H1 (cell line): ENCODE measurements at regions not wholly inside any gene's neighbourhood (a gene's known extent, or its start where the extent isn't known, plus 50 kb on each side); places are given as distances from the start of the nearest gene placed in this dataset.
"Not testable (repeated sequence)": the region's sequence is repeated elsewhere in the genome, so short reads cannot be mapped to it uniquely, and the experiment has no call there.

Source experiments
- CTCF ChIA-PET: fragments of 300-600 bp; sonication (Branson Sonifier 250); formaldehyde crosslinking; loops from one replicate; lab custom pipeline; 2021; ENCODE audit not compliant: partially characterized antibody; lab: Charles Lee
- POLR2A ChIA-PET: fragments of 300-600 bp; sonication (Branson Sonifier 250); formaldehyde crosslinking; loops from one replicate; lab custom pipeline; 2021; ENCODE audit warnings: inconsistent platforms; ENCODE audit not compliant: partially characterized antibody; lab: Charles Lee
- DNase-seq, 2 experiments: peaks; one replicate each; pipeline versions ENCODE4 v3.0.0 to v3.0.0-alpha.2; 2010 to 2022; ENCODE audit warnings: low spot score in 2 of 2, low read depth in 1 of 2, mixed read lengths in 1 of 2
- FAIRE-seq: peaks from 2 replicates; lab custom pipeline; 2011; peaks lifted over from hg19 to GRCh38; lab: Jason Lieb, UNC
- H2AFZ ChIP-seq: 2 replicates; pipeline ENCODE4 v1.8.1; 2012; ENCODE audit warnings: low read length, inconsistent platforms
- H2AK5ac ChIP-seq: 2 replicates; pipeline ENCODE4 v1.6.1; 2013; ENCODE audit warnings: low read depth, low read length
- H2BK120ac ChIP-seq: replicated peaks from 2 replicates; pipeline ENCODE3; 2013; ENCODE audit warnings: low read depth, low read length, inconsistent platforms
- H2BK12ac ChIP-seq: 2 replicates; pipeline ENCODE4 v1.6.1; 2013; ENCODE audit warnings: low read depth, low read length
- H2BK15ac ChIP-seq: 2 replicates; pipeline ENCODE4 v1.6.1; 2013; ENCODE audit warnings: low read length
- H2BK20ac ChIP-seq: 2 replicates; pipeline ENCODE4 v1.6.1; 2013; ENCODE audit warnings: low read length
- H2BK5ac ChIP-seq: 2 replicates; pipeline ENCODE4 v1.6.1; 2013; ENCODE audit warnings: low read depth, low read length
- H3K14ac ChIP-seq: 2 replicates; pipeline ENCODE4 v1.6.1; 2013; ENCODE audit warnings: inconsistent platforms; ENCODE audit not compliant: insufficient read length
- H3K18ac ChIP-seq: 2 replicates; pipeline ENCODE4 v1.6.1; 2013; ENCODE audit warnings: low read length; ENCODE audit errors: extremely low read depth
- H3K23ac ChIP-seq: 2 replicates; pipeline ENCODE4 v1.6.1; 2013; ENCODE audit warnings: inconsistent platforms; ENCODE audit not compliant: insufficient read length
- H3K23me2 ChIP-seq: 2 replicates; pipeline ENCODE4 v1.6.1; 2013; ENCODE audit warnings: low read depth, low read length
- H3K27ac ChIP-seq: 2 replicates; pipeline ENCODE4 v1.6.1; 2011; ENCODE audit warnings: low read depth, low read length, inconsistent platforms
- H3K27me3 ChIP-seq, 4 experiments: replicated peaks in 1 of 4; 1 replicate in 1 of 4; 2 replicates in 3 of 4; pipeline versions ENCODE4 v1.6.1 to v1.8.1; 2011 to 2013; ENCODE audit warnings: low read length in 3 of 4, mild to moderate bottlenecking in 3 of 4, inconsistent platforms in 2 of 4, mixed read lengths in 2 of 4, moderate library complexity in 1 of 4; ENCODE audit not compliant: control insufficient read depth in 3 of 4, insufficient read depth in 3 of 4; ENCODE audit errors: extremely low read depth in 1 of 4
- H3K36me3 ChIP-seq, 4 experiments: 2 replicates each; pipeline versions ENCODE4 v1.6.1 to v1.8.1; 2011 to 2013; ENCODE audit warnings: mild to moderate bottlenecking in 4 of 4, low read length in 3 of 4, moderate library complexity in 2 of 4, control low read depth in 1 of 4, inconsistent platforms in 1 of 4; ENCODE audit not compliant: insufficient read depth in 4 of 4, control insufficient read depth in 2 of 4
- H3K4ac ChIP-seq: replicated peaks from 2 replicates; pipeline ENCODE3; 2013; ENCODE audit warnings: low read length, low read depth, mixed read lengths, inconsistent platforms; ENCODE audit not compliant: insufficient read length
- H3K4me1 ChIP-seq, 4 experiments: replicated peaks in 1 of 4; 1 replicate in 1 of 4; 2 replicates in 3 of 4; pipeline versions ENCODE4 v1.6.1 to v1.8.1; 2011 to 2013; ENCODE audit warnings: low read length in 3 of 4, inconsistent platforms in 2 of 4, mixed read lengths in 1 of 4; ENCODE audit not compliant: insufficient read depth in 4 of 4, control insufficient read depth in 3 of 4
- H3K4me2 ChIP-seq, 2 experiments: 2 replicates each; pipeline versions ENCODE4 v1.6.1 to v1.8.1; 2011 to 2013; ENCODE audit warnings: low read depth in 2 of 2, low read length in 2 of 2, control low read depth in 1 of 2, inconsistent platforms in 1 of 2, mild to moderate bottlenecking in 1 of 2; ENCODE audit not compliant: insufficient read depth in 1 of 2
- H3K4me3 ChIP-seq, 4 experiments: fragments of 200-600, 300-600 bp in 1 of 4; sonication (generic), shearing (Covaris generic), sonication (Bioruptor Twin) in 1 of 4; 2 replicates each; pipeline versions ENCODE4 v1.5.1 to v1.8.1; 2011 to 2016; ENCODE audit warnings: low read length in 4 of 4, low read depth in 3 of 4, control low read depth in 2 of 4, inconsistent platforms in 2 of 4, mild to moderate bottlenecking in 2 of 4, mixed read lengths in 1 of 4, moderate library complexity in 1 of 4; ENCODE audit not compliant: insufficient read depth in 2 of 4; ENCODE audit errors: extremely low read depth in 1 of 4
- H3K56ac ChIP-seq: replicated peaks from 2 replicates; pipeline ENCODE3; 2013; ENCODE audit warnings: low read depth, mild to moderate bottlenecking, mixed read lengths, low read length, inconsistent platforms; ENCODE audit not compliant: insufficient read length
- H3K79me1 ChIP-seq: 2 replicates; pipeline ENCODE4 v1.6.1; 2013; ENCODE audit warnings: low read depth, low read length, control low read depth
- H3K79me2 ChIP-seq, 2 experiments: 2 replicates each; pipeline versions ENCODE4 v1.6.1 to v1.8.1; 2012 to 2013; ENCODE audit warnings: low read length in 2 of 2, mild to moderate bottlenecking in 2 of 2, inconsistent platforms in 1 of 2; ENCODE audit not compliant: insufficient read depth in 2 of 2, control insufficient read depth in 1 of 2
- H3K9ac ChIP-seq, 4 experiments: replicated peaks in 1 of 4; 1 replicate in 1 of 4; 2 replicates in 3 of 4; pipeline versions ENCODE4 v1.6.1 to v1.8.1; 2011 to 2013; ENCODE audit warnings: low read depth in 3 of 4, low read length in 3 of 4, control low read depth in 2 of 4, mild to moderate bottlenecking in 2 of 4, moderate library complexity in 2 of 4, inconsistent platforms in 1 of 4; ENCODE audit errors: extremely low read depth in 1 of 4
- H3K9me3 ChIP-seq, 2 experiments: 2 replicates each; pipeline versions ENCODE4 v1.6.1 to v1.8.1; 2012 to 2013; ENCODE audit warnings: mild to moderate bottlenecking in 2 of 2, moderate library complexity in 2 of 2, control low read depth in 1 of 2, inconsistent platforms in 1 of 2, low read depth in 1 of 2, low read length in 1 of 2, mixed read lengths in 1 of 2; ENCODE audit not compliant: insufficient read depth in 2 of 2
- H4K20me1 ChIP-seq, 2 experiments: replicated peaks in 1 of 2; 2 replicates each; pipeline versions ENCODE3 to v1.8.1; 2011 to 2013; ENCODE audit warnings: inconsistent platforms in 2 of 2, low read length in 2 of 2, mild to moderate bottlenecking in 1 of 2; ENCODE audit not compliant: insufficient read depth in 2 of 2, control insufficient read depth in 1 of 2
- H4K5ac ChIP-seq: 2 replicates; pipeline ENCODE4 v1.6.1; 2013; ENCODE audit warnings: low read length, low read depth, mixed read lengths, inconsistent platforms; ENCODE audit not compliant: insufficient read length
- H4K8ac ChIP-seq: 2 replicates; pipeline ENCODE4 v1.8.0; 2013; ENCODE audit warnings: mild to moderate bottlenecking, moderate library complexity, low read length, inconsistent platforms; ENCODE audit not compliant: insufficient read depth; ENCODE audit errors: extremely low read depth
- H4K91ac ChIP-seq: replicated peaks from 2 replicates; pipeline ENCODE3; 2013; ENCODE audit warnings: low read length, mixed read lengths, inconsistent platforms; ENCODE audit not compliant: insufficient read length
- CBX8 ChIP-seq: fragments of 300-800, 300-1000 bp; sonication (generic); IDR thresholded peaks from 2 replicates; pipeline ENCODE4 v1.7.1; 2016; ENCODE audit warnings: low read depth, low read length, borderline replicate concordance
- WGBS, 2 experiments: shearing (Covaris generic) in 1 of 2; methylation state at CpG; one replicate each; pipeline versions ENCODE4 v1.1.6 to v1.1.7; 2013 to 2015; ENCODE audit warnings: low lambda C conversion rate in 2 of 2, mixed read lengths in 2 of 2, inconsistent platforms in 1 of 2, low coverage in 1 of 2, missing lambda C conversion rate in 1 of 2; ENCODE audit not compliant: insufficient replicate concordance in 2 of 2, insufficient coverage in 1 of 2, insufficient read length in 1 of 2; ENCODE audit errors: extremely low coverage in 1 of 2, missing lambda C conversion rate in 1 of 2; 5-methylcytosine and 5-hydroxymethylcytosine counted together

GRCh38 chr3:87691109-87691508 is 367.7 kb downstream of the CGGBP1 start (continued):
- TF ChIP-seq CBX8 = no peak

GRCh38 chr3:87678984-87679660 is 379.7 kb downstream of the CGGBP1 start:
- H3K9ac ChIP-seq, H3K14ac ChIP-seq, H4K20me1 ChIP-seq, H3K56ac ChIP-seq, H2BK5ac ChIP-seq, H4K91ac ChIP-seq, H2BK120ac ChIP-seq, H3K4me3 ChIP-seq, H3K23me2 ChIP-seq, H4K5ac ChIP-seq, POLR2A ChIA-PET, H4K8ac ChIP-seq, H3K27ac ChIP-seq, H3K23ac ChIP-seq, H2BK12ac ChIP-seq, H3K27me3 ChIP-seq, H3K18ac ChIP-seq, FAIRE-seq, H3K9me3 ChIP-seq, H2BK15ac ChIP-seq, H2AFZ ChIP-seq, H3K79me2 ChIP-seq, DNase-seq, H3K4me2 ChIP-seq, H2BK20ac ChIP-seq, H3K79me1 ChIP-seq, H3K36me3 ChIP-seq, CTCF ChIA-PET, H3K4ac ChIP-seq, H2AK5ac ChIP-seq, H3K4me1 ChIP-seq: not testable (repeated sequence)
- WGBS, 2 experiments = 98% methylated on average over 15 of the region's 27 CpGs; no CpG with 5 or more reads in 1 of the 2 experiments
